GM18868 (cell line): ENCODE measurements at regions not wholly inside any gene's neighbourhood (a gene's known extent, or its start where the extent isn't known, plus 50 kb on each side); places are given as distances from the start of the nearest gene placed in this dataset.

ENCODE experiments used
- ATAC-seq: cut with Tn5 transposase; IDR thresholded peaks from one replicate; pipeline ENCODE4 v1.9.1; 2021; ENCODE audit warnings: mild to moderate bottlenecking, moderate library complexity; ENCODE audit not compliant: unreplicated experiment

DNA sequence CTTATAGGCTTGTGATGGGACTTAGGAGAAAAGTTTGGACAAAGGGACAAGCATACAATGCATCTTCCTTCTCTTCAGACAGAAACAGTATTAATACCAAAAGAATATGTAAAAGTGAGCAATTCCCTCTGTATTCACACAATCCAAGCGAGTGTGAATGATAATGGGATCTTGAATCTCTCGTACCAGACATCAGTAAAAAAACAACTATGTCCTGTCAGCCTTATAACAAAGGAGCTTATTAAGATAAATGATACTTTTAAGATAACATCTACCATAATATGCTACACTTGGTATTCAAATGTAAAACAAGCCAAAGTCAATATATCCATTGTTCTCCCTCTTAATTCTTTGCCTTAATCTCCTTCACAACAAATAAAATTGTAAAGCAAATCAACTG lies 288.6 kb upstream of the CNTN6 start:
- ATAC-seq, result no peak

DNA sequence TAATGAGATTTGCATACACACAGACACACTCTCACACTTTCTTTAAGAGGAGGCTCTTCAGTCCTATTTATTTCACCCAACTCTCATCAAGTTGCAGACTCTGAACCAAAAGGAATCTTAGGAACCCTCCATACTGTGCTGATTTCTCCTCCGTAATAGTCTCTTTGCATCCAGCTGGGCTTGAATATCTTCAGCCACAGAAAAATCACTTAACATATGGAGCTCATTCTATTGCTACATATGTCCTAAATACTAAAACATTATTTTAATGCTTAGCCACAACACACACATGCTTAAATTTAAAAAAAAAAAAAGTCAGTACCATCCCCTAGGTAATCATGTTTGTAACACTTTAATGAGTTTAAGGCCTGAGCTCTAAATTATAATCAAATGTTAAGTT lies 287.5 kb upstream of the CNTN6 start:
- ATAC-seq, result no peak

DNA sequence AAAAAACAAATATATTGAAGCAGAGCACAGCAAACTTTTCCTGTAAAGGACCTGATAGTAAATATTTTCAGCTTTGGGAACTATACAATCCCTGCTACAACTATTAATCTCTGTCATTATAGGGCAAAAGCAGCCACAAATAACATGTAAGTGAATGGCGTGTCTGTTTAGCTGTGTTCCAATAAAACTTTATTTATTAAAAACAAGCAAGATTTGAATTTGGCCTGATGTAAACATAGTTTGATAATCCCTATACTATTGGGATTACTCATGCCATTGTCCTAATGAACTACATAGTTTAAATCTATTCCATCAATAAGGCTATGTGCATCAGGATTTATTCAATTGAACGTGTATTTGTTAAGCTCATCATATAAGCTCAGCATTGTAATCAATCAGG lies 286.8 kb upstream of the CNTN6 start:
- no peak for ATAC-seq

DNA sequence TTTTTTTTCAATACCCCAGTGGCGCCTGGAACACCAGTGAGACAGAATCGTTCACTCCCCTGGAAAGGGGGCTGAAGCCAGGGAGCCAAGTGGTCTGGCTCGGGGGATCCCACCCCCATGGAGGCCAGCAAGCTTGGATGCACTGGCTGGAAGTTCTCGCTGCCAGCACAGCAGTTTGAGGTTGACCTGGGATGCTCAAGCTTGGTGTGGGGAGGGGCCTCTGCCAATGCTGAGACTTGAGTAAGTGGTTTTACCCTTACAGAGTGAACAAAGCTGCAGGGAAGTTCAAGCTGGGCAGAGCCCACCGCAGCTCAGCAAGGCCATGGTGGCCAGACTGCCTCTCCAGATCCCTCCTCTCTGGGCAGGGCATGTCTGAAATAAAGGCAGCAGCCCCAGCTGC lies 276.2 kb upstream of the CNTN6 start:
- ATAC-seq, result no peak

DNA sequence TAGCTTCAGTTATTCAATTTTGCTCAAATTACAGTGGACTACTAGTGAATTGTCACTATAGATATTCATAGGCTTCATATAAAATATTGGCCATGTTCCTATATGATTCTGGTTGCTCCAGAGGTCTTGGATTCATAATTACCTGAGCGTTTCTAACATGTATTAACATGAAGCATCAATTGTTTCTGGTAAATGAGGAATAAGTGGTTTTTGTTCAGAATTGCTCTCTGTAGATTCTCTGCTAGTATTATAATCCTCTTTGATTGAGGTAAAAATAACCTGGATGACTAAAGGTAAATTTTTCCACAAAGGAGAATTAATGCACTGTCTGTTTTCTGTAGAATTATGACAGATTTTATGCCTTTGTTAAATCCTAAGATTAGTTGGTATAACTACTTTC lies 258.1 kb upstream of the CNTN6 start:
- no peak for ATAC-seq

DNA sequence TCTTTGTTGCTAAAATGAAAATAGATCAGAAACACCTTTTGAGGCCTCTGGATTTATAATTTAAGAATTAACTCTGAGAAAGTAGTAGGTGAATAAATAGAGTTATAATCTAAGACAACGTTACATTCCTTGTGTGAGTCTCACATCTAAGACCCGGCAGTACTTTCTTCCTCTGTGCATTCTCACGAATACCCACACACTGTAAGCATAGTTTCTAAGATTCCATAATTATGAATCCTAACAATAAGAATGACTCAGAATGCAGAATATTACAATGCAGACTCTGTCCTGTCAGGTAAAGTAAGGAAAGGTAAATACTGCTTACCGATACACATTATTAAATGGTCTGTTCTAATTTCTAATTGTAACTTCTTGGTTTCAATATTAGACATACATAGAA lies 257.7 kb upstream of the CNTN6 start:
- ATAC-seq, result no peak

DNA sequence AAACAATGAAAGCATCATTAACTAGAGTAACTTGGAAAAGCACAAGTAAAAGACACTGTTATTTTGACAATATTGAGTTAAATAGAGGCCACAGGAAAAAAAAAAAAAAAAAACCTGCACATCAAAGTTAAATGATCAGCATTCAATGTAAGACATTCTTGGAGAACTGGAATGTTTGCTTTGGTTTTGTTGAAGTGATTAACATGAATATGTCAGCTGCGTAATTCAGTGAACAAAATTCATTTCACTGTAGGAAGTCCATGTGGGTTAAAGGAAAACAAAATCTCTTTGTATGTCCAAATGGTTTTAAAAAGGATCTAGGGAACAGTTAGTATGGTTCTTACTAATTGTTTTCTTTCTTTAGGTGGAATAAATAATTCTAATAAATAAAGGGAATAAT lies 252.8 kb upstream of the CNTN6 start:
- no peak for ATAC-seq

DNA sequence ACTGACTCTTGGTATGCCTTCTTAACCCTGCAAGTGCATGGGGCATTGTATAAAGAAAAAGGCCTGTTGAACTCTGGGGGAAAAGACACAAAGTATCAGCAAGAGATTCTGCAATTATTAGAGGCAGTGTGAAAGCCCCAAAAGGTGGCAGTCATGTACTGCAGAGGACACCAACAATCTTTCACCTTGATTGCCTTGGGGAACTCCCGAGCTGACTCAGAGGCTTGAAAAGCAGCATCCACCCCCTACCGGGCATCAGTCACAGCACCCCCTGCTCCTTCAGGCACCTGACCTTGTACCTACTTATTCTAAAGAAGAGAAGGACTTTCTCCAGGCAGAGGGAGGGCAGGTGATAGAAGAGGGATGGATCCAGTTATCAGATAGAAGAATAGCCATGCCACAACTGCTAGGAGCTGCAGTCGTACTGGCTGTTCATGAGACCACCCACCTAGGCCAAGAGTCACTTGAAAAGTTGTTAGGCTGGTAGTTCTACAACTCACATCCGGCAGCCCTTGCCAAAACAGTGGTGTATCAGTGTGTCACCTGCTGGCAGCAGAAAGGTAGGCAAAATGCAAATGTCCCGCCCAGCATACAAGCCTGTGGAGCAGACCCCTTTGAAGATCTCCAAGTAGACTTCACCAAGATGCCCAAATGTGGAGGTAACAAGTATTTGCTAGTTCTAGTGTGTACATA lies 241.6 kb upstream of the CNTN6 start:
- peak; percentile 83 for ATAC-seq

DNA sequence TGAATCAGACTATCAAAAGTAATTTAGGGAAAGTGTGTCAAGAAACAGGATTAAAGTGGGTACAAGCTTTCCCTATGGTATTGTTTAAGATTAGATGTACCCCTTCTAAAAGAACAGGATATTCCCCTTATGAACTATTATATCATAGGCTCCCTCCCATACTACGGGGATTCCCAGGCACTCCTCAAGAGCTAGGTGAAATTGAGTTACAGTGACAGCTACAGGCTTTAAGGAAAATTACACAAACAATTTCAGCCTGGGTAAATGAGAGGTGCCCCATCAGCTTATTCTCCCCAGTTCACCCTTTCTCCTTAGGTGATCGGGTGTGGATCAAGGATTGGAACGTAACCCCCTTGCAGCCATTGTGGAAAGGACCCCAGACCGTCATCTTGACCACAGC lies 240.8 kb upstream of the CNTN6 start:
- ATAC-seq, result no peak

DNA sequence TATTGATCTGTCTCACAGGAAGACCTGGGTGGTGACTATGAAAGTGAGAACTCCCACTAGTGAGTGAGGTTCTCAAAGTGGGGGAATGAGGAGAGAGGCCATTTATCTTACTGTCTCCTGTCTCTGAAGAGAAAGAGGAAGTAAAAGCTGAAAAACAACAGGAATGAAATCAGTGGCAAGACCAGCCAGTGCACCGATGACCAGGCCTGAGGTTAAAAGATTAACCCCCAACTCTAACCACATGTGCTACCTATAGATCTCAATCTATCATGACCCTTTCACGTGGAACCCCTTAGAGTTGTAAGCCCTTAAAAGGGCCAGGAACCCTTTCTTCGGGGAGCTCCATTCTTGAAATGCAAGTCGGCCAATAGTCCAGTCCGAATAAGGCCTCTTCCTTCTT lies 239.3 kb upstream of the CNTN6 start:
- no peak for ATAC-seq

DNA sequence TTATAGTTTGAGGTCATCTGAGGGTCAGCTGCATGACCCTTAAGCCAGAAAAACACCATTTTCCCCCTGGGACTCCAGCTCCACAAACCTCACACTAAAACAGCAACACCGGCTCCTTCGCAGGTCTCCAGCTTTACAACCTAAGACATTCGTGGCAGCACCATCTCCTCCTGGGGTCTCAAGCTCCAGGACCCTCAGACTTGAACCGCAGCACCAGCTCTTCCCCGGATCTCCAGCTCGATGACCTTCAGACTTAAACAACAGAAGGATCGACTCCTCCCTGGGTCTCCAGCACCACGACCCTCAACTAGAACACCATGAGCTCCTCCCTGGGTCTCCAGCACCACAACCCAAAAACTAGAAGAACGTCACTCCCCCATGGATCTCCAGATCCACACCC lies 233.7 kb upstream of the CNTN6 start:
- ATAC-seq, result no peak

DNA sequence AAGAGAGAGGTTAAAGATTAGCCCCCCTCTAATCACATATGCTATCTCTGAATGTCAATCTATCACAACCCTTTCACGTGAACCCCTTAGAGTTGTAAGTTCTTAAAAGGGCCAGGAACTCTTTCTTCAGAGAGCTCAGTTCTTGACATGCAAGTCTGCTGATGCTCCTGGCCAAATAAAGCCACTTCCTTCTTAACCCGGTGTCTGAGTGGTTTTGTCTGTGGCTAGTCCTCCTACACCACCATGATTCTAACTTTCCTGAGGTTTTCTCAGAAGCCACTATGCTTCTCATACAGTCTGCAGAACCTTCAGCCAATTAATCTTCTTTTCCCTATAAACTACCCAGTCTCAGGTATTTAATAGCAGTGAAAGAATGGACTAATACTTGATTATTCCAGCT lies 231.1 kb upstream of the CNTN6 start:
- ATAC-seq, result no peak

DNA sequence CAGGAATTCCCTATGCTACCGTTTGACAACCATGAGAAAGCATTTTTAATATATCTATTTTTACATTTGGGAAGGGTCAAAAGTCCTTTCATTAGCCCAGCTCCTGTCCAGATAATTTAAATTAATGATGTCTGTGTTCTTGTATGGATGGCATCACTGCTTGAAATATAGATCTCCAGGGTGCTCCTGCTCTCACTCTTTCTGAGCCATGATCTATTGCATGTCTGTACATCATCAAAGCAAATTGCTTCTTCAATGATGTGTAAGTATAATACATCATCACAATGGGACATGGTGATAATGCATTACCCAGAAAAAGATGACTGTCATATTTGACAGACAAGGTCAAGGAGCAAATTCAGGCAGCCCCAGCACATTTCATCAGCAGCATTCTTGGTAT lies 223.6 kb upstream of the CNTN6 start:
- no peak for ATAC-seq

DNA sequence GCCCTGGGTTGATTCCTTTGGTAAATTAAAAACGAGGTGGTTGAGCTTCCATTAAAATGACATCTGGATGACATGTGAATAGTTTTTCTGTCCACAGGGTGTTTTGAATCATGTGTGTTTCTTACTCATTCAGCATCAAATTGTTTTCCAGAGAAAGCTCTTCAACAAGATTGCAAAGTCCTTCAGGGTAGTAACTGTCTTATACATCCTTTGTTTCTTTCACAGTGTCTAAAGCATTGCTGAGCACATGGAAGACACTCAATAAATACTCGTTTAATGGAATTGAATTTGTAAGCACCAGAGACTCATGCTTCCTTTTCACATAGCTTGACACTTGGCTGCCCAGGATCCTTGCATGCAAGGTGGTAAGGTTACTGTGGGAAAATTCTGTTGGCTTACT lies 223.1 kb upstream of the CNTN6 start:
- no peak for ATAC-seq

DNA sequence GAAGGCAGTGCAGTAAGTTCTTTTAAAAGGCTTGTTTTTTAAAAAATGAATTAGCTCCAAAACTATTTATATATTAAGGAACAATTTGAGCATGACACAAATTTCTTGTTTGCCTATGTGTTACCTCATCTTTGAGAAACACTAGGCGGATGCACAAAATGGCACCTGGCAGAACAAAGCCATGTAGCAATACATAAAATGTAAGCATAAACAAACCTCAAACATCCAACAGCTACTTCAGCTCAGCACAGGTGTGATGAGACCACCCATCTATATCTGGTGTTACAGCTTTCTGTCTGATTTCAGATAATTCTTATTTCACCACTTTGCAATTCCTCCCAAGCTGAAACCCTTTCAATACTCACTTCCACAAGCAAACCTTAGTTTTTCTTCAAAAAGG lies 221.2 kb upstream of the CNTN6 start:
- no peak for ATAC-seq

DNA sequence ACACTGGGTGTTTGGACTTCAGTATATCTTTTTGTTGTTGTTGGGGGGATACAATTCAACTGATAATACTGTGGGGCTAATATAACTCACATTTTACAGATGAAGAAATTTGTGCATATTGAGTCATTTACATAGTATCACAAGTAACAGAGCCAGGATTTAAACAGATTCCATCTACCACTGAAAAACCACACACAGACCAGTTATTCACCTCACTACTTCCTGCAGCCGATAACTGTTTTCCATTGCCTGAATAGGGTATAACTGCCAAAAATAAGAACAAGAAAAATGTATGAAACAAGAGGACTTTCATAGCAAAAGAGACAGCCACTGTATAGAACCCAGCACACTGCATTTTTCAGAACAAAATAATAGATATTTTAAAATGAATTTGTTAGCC lies 215.8 kb upstream of the CNTN6 start:
- ATAC-seq, result no peak

DNA sequence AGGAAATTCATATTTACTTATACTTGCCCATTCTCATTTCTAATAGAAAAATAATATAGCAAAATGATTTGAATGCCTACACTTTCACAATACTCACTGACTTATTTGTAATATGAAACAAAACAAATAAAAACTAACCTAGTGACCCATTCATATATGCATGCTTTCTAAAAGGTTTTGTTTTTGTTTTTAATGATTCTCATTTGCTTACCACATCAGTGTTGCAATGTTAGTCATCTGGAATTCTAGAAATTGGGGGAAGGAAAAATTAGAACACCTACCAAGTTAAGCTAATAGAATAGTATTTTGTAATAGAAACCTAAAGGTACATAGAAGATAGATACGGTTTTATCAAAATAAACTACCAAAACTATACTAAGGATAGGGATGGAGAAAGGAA lies 214.1 kb upstream of the CNTN6 start:
- no peak for ATAC-seq

DNA sequence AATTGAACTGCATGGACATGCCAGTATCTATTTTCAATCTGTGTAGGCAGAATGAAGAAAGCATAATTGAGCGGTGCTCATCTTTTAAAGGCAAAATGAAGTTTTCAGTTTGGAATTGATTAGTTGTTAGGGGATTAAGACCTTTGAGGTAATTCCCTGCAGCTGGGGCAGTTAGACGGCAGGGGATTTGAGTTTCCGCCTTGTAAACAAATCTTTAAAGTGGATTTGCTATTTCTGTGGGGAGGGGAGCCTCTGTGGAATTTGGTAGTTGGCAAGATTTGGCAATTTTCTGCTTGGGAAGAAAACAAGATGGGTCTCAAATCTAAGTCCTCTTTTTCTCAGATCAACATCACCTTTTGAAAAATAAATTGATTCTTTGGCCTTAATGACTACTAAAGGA lies 212.5 kb upstream of the CNTN6 start:
- ATAC-seq, result no peak

DNA sequence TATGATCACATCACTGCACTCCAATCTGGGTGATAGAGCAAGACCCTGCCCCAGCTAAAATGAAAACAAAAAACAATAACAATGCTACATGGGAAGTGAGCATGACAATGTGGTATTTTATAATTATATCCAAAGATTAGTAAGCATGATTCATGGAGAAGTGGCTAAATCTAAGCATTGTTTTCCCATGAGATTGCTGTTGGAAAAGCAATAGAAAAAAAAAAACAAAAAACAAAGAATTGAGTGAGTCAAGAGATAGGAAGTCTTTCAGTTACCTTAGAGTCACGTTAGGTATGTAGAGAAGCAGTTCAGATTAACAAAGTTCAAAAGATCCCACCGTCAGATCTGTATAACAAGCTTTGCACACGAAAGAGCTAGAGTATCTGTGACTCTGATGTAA lies 210.3 kb upstream of the CNTN6 start:
- ATAC-seq, result no peak

DNA sequence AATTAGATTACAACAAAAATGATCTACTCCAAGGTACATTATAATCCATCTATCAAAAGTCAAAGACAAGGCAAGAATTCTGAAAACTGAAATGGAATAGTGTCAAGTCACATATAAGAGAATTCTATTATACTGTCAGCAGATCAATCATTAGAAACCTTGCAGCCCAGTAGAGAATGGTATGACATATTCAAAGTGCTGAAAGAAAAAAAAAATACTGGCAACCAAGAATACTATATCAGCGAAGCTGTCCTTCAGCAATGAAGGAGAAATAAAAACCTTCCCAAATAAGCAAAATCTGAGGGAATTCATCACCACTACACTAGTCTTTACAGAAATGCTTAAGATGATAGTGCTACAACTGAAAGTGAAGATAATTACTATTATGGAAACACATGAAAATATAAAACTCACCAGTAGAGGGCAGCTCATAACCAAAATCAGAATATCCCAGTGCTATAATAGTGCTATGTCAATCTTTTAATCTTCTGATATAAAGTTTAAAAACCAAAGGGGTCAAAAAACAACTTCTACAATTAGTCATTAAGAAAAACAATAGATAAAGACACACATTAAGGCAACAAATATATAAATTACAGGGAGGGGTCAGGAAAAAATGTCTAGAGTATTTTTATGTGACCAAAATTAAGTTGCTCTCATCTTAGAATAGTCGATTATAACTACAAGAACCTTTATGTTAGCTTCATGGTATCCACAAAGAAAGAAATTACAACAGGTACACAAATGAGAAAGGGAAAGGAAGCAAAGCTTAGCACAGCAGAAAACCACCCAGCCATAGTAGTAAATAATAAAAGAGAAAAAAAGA lies 190.7 kb upstream of the CNTN6 start:
- peak; percentile 85 for ATAC-seq

DNA sequence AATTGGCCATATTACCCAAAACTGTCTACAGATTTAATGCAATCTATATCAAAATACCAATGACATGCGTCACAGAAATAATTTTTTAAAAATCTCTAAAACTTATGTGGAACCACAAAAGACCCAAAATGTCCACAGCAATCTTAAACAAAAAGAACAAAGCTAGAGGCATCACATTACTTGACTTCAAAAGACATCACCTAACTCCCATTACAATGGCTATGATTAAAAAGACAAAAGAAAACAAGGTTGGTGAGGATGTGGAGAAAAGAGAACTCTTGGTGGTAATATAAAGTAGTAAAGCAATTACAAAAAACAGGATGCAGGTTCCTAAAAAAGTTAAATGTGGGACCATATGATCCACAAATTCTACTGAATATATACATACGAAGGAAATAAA lies 187.6 kb upstream of the CNTN6 start:
- ATAC-seq, result no peak

DNA sequence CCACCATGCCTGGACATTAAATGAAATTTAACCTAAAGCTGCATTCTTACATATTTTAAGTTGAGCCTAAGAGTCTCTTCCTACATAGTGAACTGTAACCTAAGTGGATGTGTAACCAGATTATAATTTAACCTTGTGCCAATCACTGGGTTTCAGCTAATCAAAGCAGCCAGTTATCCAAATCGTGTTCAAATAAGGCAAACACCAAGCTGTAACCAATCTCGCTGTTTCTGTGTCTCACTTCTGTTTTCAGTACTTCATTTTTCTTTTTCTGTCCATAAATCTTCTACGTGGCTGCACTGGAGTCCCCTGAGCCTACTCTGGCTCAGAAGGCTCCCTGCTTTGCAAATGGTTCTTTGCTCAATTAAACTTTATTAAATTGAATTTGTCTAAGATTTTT lies 186.1 kb upstream of the CNTN6 start:
- ATAC-seq, result no peak

DNA sequence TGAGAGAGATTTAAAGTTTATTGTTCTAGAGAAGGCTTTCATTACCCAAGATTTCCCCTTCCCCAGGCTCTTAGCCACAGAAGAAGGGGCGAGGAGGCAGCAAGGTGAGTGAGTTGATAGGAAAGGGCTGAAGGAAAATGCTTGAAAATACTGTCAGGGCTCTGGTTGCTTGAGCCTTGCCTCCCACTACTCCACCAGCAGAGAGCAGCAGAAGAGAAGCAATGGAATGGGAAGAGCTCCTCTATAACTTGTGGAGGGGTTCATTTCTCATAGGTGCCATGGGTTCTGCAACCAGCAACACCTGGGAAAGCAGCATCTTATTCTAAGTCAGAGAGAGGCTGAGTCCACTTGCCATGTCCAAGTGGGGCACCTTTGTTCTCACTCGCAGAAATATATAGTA lies 184.0 kb upstream of the CNTN6 start:
- ATAC-seq, result no peak
